Hepatocyte (in vitro differentiated cells): ENCODE measurements at regions not wholly inside any gene's neighbourhood (a gene's known extent, or its start where the extent isn't known, plus 50 kb on each side); places are given as distances from the start of the nearest gene placed in this dataset.

Experiments used
- EZH2 ChIP-seq: fragments of 200-600 bp; sonication (generic); IDR thresholded peaks from 2 replicates; pipeline ENCODE4 v1.6.1; 2016; ENCODE audit warnings: antibody characterized with exemption, mild to moderate bottlenecking, borderline replicate concordance
- EZH2phosphoT487 ChIP-seq: fragments of 200-600 bp; sonication (generic); IDR thresholded peaks from one replicate; pipeline ENCODE4 v1.6.1; 2018; ENCODE audit warnings: antibody characterized with exemption, mild to moderate bottlenecking, low read depth, moderate library complexity; ENCODE audit not compliant: unreplicated experiment, severe bottlenecking
- TF ChIP-seq, protein P1 (sequence below): fragments of 200-600 bp; sonication (generic); IDR thresholded peaks from 2 replicates; pipeline ENCODE4 v1.5.1; 2016; ENCODE audit warnings: antibody characterized with exemption, mild to moderate bottlenecking; ENCODE audit not compliant: poor library complexity

- TF ChIP-seq, protein P1, sequence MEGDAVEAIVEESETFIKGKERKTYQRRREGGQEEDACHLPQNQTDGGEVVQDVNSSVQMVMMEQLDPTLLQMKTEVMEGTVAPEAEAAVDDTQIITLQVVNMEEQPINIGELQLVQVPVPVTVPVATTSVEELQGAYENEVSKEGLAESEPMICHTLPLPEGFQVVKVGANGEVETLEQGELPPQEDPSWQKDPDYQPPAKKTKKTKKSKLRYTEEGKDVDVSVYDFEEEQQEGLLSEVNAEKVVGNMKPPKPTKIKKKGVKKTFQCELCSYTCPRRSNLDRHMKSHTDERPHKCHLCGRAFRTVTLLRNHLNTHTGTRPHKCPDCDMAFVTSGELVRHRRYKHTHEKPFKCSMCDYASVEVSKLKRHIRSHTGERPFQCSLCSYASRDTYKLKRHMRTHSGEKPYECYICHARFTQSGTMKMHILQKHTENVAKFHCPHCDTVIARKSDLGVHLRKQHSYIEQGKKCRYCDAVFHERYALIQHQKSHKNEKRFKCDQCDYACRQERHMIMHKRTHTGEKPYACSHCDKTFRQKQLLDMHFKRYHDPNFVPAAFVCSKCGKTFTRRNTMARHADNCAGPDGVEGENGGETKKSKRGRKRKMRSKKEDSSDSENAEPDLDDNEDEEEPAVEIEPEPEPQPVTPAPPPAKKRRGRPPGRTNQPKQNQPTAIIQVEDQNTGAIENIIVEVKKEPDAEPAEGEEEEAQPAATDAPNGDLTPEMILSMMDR, result no peak
- TF ChIP-seq EZH2phosphoT487 (no peak), EZH2 (no peak)
Measured at GRCh38 chr12:83388551-83388950, 701.8 kb downstream of the TMTC2 start.
